GM12865 (cell line): ENCODE measurements at regions not wholly inside any gene's neighbourhood (a gene's known extent, or its start where the extent isn't known, plus 50 kb on each side); places are given as distances from the start of the nearest gene placed in this dataset.

Source experiments
- DNase-seq: peaks from one replicate; pipeline ENCODE4 v3.0.0; 2010; ENCODE audit warnings: low read depth
- H3K4me3 ChIP-seq: 2 replicates; pipeline ENCODE4 v1.5.1; 2011; ENCODE audit warnings: mild to moderate bottlenecking, low read depth, low read length, control low read depth
- CTCF ChIP-seq: IDR thresholded peaks from 2 replicates; pipeline ENCODE4 v1.5.1; 2011; ENCODE audit warnings: low read length, control low read depth, low read depth, inconsistent platforms; ENCODE audit not compliant: insufficient read depth; ENCODE audit errors: missing control alignments

GRCh38 chr2:43044093-43044681 lies 182.2 kb downstream of the ZFP36L2 start:
- TF ChIP-seq CTCF: no peak
- H3K4me3 ChIP-seq: no peak overlapping the region

GRCh38 chr2:43043553-43043870 lies 182.9 kb downstream of the ZFP36L2 start:
- DNase-seq: no peak
- no peak overlapping the region for H3K4me3 ChIP-seq
- no peak for TF ChIP-seq CTCF

More at GRCh38 chr2:43044093-43044681, 182.2 kb downstream of the ZFP36L2 start:
- DNase-seq: no peak

GRCh38 chr2:43041661-43042360 lies 184.6 kb downstream of the ZFP36L2 start:
- DNase-seq: no peak

GRCh38 chr2:43041173-43041591 lies 185.2 kb downstream of the ZFP36L2 start:
- H3K4me3 ChIP-seq: no peak overlapping the region
- no peak for DNase-seq

More at GRCh38 chr2:43041661-43042360, 184.6 kb downstream of the ZFP36L2 start:
- H3K4me3 ChIP-seq: no peak overlapping the region
- no peak for TF ChIP-seq CTCF

GRCh38 chr2:43040084-43040854 lies 186.1 kb downstream of the ZFP36L2 start:
- no peak overlapping the region for H3K4me3 ChIP-seq
- no peak for TF ChIP-seq CTCF
- peak; percentile 54 for DNase-seq

More at GRCh38 chr2:43041173-43041591, 185.2 kb downstream of the ZFP36L2 start:
- no peak for TF ChIP-seq CTCF

- H3K4me3 ChIP-seq: no peak overlapping the region
- no peak for TF ChIP-seq CTCF
- no peak for DNase-seq
Measured at GRCh38 chr2:43039376-43040080, 186.9 kb downstream of the ZFP36L2 start.
